Heart right ventricle (tissue), 16 donors: ENCODE measurements at regions not wholly inside any gene's neighbourhood (a gene's known extent, or its start where the extent isn't known, plus 50 kb on each side); places are given as distances from the start of the nearest gene placed in this dataset.
A peak's percentile ranks its signal among the peaks of the same experiment; 100 is the strongest.

Experiments used
- ATAC-seq, 8 donors: fragments of 200-7000 bp; cut with Tn5 transposase; one replicate each; pipeline ENCODE4 v1.9.1; 2020; ENCODE audit warnings: mild to moderate bottlenecking in 8 of 8, moderate library complexity in 8 of 8, moderate number of reproducible peaks in 1 of 8
- DNase-seq, 2 donors: peaks; one replicate each; pipeline ENCODE4 v3.0.0-alpha.2; 2020
- H3K27ac ChIP-seq, 10 donors: fragments of 200-600 bp; sonication (generic) in 2 of 10; one replicate each; pipeline versions ENCODE4 v1.5.0 to v1.8.0; 2020 to 2022; ENCODE audit warnings: mild to moderate bottlenecking in 3 of 10
- H3K27me3 ChIP-seq, 7 donors: fragments of 200-600 bp; one replicate each; pipeline ENCODE4 v1.8.0; 2021 to 2022; ENCODE audit warnings: mild to moderate bottlenecking in 2 of 7
- H3K36me3 ChIP-seq, 9 donors: fragments of 200-600 bp; sonication (generic) in 1 of 9; one replicate each; pipeline versions ENCODE4 v1.5.0 to v1.8.0; 2020 to 2022; ENCODE audit warnings: mild to moderate bottlenecking in 2 of 9
- H3K4me1 ChIP-seq, 9 donors: fragments of 200-600 bp; sonication (generic) in 1 of 9; one replicate each; pipeline versions ENCODE4 v1.5.0 to v1.8.0; 2020 to 2022; ENCODE audit warnings: mild to moderate bottlenecking in 4 of 9
- H3K4me3 ChIP-seq, 10 donors: fragments of 200-600 bp; sonication (generic) in 2 of 10; one replicate each; pipeline versions ENCODE4 v1.5.0 to v1.8.0; 2020 to 2022; ENCODE audit warnings: mild to moderate bottlenecking in 7 of 10, moderate library complexity in 2 of 10
- H3K9me3 ChIP-seq, 11 donors: fragments of 200-600 bp in 10 of 11; sonication (generic) in 2 of 11; one replicate each; pipeline versions ENCODE4 v1.5.0 to v1.8.0; 2013 to 2022; ENCODE audit warnings: mild to moderate bottlenecking in 2 of 11, control low read depth in 1 of 11, moderate library complexity in 1 of 11
- WGBS, 2 donors: extraction: QIAGEN DNeasy Blood & Tissue Kit; methylation state at CpG; one replicate each; pipeline ENCODE4 v1.1.7; 2013; ENCODE audit warnings: inconsistent platforms in 1 of 2; 5-methylcytosine and 5-hydroxymethylcytosine counted together
- intact Hi-C, 10 donors: fragments of 100-400 bp; cut with DNase I; formaldehyde crosslinking; loops; one replicate each; pipeline versions ENCODE4 v1.11.1 to v1.14.2; 2022
- TF ChIP-seq, protein P1 (sequence below), 9 donors: fragments of 200-600 bp; sonication (generic) in 2 of 9; IDR thresholded peaks; one replicate each; pipeline versions ENCODE4 v1.5.0 to v1.8.0; 2021 to 2022; ENCODE audit warnings: antibody characterized with exemption in 9 of 9, mild to moderate bottlenecking in 5 of 9, moderate library complexity in 1 of 9
- donor health status: Arrhythmogenic right ventricular cardiomyopathy.
- donor health status: ischemic (EF 13 %, LVEDD 7.1; RV severe dilation, severe dysfunction).
- donor health status: healthy with polysubstance abuse.
- donor health status: DM: no; HTN: yes; CAD: no.
- donor health status: DM: no; HTN: no; CAD: no.
- donor health status: ischemic (EF 25% LVEDD 6.9; RV normal size, moderate dysfunction).
- donor health status: ischemic (EF 25% LVEDD 5.7; RV mildly dilated, moderate dysfunction).
- donor health status: healthy.
- donor health status: DM: yes; HTN: yes; CAD: no.
- donor health status: Ischemic cardiomyopathy.
- donor health status: ischemic (EF 35%, LVEDD 5.7; RV mildly dilated, moderate dysfunction).
- donor health status: nonischemic (EF 11% LVEDD 7.7; RV severe dilation, severe dysfunction).
- donor health status: DM: yes; HTN: yes; CAD: no.
- donor health status: PGD.
- donor health status: ischemic (EF 29% LVEDD 5.4; RV normal size, mild dysfunction).
- donor health status: nonischemic (EF 23%, LVEDD 6.1; RV moderate dilation, normal function).

- Histone ChIP-seq H3K27ac (no peak overlapping the region), H3K27me3 (no peaks in the 10 kb centered on the region), H3K9me3 (peaks cover 0 to 12% (median 3%) of the 10 kb centered on the region in 11 donors), H3K36me3 (no peaks in the 10 kb centered on the region), H3K4me3 (no peak overlapping the region), H3K4me1 (no peaks in the 10 kb centered on the region)
- intact Hi-C loops, result loop anchor here in 1 of 10 donors (10.0 kb wide), 1 partner anchor 64 kb away; no protein-coding TSS in a partner anchor
- TF ChIP-seq, protein P1, sequence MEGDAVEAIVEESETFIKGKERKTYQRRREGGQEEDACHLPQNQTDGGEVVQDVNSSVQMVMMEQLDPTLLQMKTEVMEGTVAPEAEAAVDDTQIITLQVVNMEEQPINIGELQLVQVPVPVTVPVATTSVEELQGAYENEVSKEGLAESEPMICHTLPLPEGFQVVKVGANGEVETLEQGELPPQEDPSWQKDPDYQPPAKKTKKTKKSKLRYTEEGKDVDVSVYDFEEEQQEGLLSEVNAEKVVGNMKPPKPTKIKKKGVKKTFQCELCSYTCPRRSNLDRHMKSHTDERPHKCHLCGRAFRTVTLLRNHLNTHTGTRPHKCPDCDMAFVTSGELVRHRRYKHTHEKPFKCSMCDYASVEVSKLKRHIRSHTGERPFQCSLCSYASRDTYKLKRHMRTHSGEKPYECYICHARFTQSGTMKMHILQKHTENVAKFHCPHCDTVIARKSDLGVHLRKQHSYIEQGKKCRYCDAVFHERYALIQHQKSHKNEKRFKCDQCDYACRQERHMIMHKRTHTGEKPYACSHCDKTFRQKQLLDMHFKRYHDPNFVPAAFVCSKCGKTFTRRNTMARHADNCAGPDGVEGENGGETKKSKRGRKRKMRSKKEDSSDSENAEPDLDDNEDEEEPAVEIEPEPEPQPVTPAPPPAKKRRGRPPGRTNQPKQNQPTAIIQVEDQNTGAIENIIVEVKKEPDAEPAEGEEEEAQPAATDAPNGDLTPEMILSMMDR (IDR thresholded peaks at IDR 0.05), result no peak
- no peak for ATAC-seq
- no peak for DNase-seq
Observed at GRCh38 chr15:97470417-97470816, 490.1 kb upstream of the ARRDC4 start.

GRCh38 chr15:97473627-97474026, 486.9 kb upstream of the ARRDC4 start:
- Histone ChIP-seq H3K27me3 (no peaks in the 10 kb centered on the region), H3K4me3 (no peak overlapping the region), H3K4me1 (no peaks in the 10 kb centered on the region), H3K27ac (no peak overlapping the region), H3K9me3 (peaks cover 0 to 17% (median 3%) of the 10 kb centered on the region in 11 donors), H3K36me3 (no peaks in the 10 kb centered on the region)
- ATAC-seq, result no peak
- intact Hi-C loops, result loop anchor here in 1 of 10 donors (10.0 kb wide), 1 partner anchor 61 kb away; no protein-coding TSS in a partner anchor
- TF ChIP-seq, protein P1 (IDR thresholded peaks at IDR 0.05), result no peak
- no peak for DNase-seq
- WGBS, 2 donors, result 43 to 58% methylated on average over 1 of the region's 1 CpG

- Histone ChIP-seq H3K4me1 (no peaks in the 10 kb centered on the region), H3K36me3 (no peaks in the 10 kb centered on the region), H3K4me3 (no peak overlapping the region), H3K27ac (no peak overlapping the region), H3K9me3 (peaks cover 0 to 20% (median 12%) of the 10 kb centered on the region in 11 donors), H3K27me3 (no peaks in the 10 kb centered on the region)
- ATAC-seq (no peak), DNase-seq (no peak)
- intact Hi-C loops, result loop anchor here in 1 of 10 donors (10.0 kb wide), 1 partner anchor 55 kb away; no protein-coding TSS in a partner anchor
- TF ChIP-seq, protein P1 (IDR thresholded peaks at IDR 0.05), result no peak
- 91 to 98% methylated on average over 3 of the region's 3 CpGs for WGBS, 2 donors
Observed at GRCh38 chr15:97479957-97480356, 480.5 kb upstream of the ARRDC4 start.

DNA sequence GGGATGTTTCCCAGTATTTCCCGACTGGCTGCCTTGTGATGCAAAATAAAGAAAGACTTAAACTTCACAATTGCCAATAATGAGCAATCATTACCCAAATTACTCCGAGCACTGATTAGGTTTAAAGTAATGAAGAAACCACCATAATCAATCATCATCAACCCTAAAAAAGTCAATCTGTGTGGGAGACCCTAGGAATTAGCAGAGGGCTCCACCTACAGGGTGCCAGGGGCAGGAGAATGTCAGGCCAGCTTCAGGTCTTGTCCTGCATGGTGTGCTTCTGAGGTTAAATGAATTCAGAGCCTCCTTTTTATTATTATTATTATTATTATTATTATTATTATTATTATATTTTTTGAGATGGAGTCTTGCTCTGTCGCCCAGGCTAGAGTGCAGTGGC, 478.0 kb upstream of the ARRDC4 start:
- no peak overlapping the region for H3K4me3 ChIP-seq
- H3K27me3 ChIP-seq, result no peaks in the 10 kb centered on the region
- ATAC-seq (no peak), DNase-seq (no peak)
- H3K27ac ChIP-seq, result no peak overlapping the region
- intact Hi-C loops, result no loop called here
- WGBS, 2 donors, result 47 to 66% methylated on average over 3 of the region's 3 CpGs
- H3K36me3 ChIP-seq, result no peaks in the 10 kb centered on the region
- TF ChIP-seq, protein P1 (IDR thresholded peaks at IDR 0.05), result peak in 6 of 9 donors; percentile 12 to 51 (median 20)
- H3K9me3 ChIP-seq, result peaks cover 0 to 23% (median 12%) of the 10 kb centered on the region in 11 donors
- H3K4me1 ChIP-seq, result no peaks in the 10 kb centered on the region
